ENCODE measurements at regions not wholly inside any gene's neighbourhood (a gene's known extent, or its start where the extent isn't known, plus 50 kb on each side); places are given as distances from the start of the nearest gene placed in this dataset.

- TF ChIP-seq CTCF (IDR thresholded peaks at IDR 0.05 in 4 of 5, conservative IDR thresholded peaks at IDR 0.05 in 1 of 5) (no peak), POLR2A (IDR thresholded peaks at IDR 0.05) (no peak)
Observed at GRCh38 chr3:28109829-28110228, 131.6 kb upstream of the CMC1 start.

Data from gastrocnemius medialis (tissue), 4 donors.